ENCODE measurements at regions not wholly inside any gene's neighbourhood (a gene's known extent, or its start where the extent isn't known, plus 50 kb on each side); places are given as distances from the start of the nearest gene placed in this dataset.
A peak's percentile ranks its signal among the peaks of the same experiment; 100 is the strongest.

DNA sequence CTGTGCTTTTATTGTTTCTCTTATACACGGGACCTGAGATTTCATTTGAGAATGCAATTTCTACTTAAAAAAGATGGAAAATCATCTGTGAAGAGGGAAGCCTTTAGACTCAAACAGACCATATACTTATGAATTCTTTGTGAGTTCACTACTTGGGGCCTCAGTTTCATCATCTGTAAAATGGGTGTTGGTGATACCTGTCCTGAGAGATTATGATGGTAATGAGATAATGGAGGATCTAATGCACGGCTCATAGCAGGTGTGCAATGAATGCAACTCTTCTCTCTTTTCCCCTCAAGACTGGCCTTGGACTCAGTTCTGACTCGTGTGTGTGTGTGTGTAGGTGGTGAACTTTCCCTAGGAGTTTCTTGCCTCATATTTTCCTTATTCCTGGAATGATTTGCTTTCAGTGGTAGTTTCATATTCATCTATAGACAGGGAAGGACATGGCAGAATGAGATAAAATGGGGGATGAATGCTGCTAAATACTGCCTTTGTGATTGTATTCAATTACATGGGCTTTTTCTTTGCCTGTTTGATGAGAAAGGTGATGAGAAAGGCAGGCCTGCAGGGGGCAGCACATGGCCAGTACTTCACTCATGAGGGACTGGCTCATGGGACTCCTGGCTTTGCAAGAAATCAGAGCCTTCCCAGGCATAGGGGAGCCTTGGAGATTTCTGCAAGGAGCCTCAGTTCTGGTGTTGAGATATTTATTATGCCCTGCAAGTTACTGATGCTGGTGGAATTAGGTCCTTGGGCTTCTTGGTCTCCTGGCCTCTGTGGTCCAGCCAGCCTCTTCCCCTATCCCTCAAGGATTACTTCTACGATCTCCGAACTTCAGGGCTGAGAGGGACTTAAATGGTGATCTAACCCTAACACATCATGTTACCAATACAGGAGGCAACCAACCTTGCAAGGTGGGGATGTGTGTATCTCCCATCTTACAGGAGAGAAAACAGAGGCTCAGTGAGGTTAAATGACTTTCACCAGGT lies 70.7 kb downstream of the RPLP1 start:
- DNase-seq (ENCODE audit: low spot score) = peak; percentile 35
- H3K36me3 Mint-ChIP-seq (ENCODE audit: low read depth) = no peaks in the 10 kb centered on the region
- no peak overlapping the region for H3K4me3 Mint-ChIP-seq
- H3K4me1 Mint-ChIP-seq (ENCODE audit: low read depth) = peaks cover 2% of the 10 kb centered on the region
- H3K27me3 Mint-ChIP-seq (ENCODE audit: low read depth) = peaks cover 20% of the 10 kb centered on the region
- no peak overlapping the region for H3K27ac Mint-ChIP-seq
- no peaks in the 10 kb centered on the region for H3K9me3 Mint-ChIP-seq

GRCh38 chr15:69524296-69524695 lies 71.7 kb downstream of the RPLP1 start:
- H3K36me3 Mint-ChIP-seq (ENCODE audit: low read depth) = no peaks in the 10 kb centered on the region
- H3K27ac Mint-ChIP-seq = no peak overlapping the region
- no peak for DNase-seq (ENCODE audit: low spot score)
- H3K27me3 Mint-ChIP-seq (ENCODE audit: low read depth) = peaks cover 18% of the 10 kb centered on the region
- peaks cover 2% of the 10 kb centered on the region for H3K4me1 Mint-ChIP-seq (ENCODE audit: low read depth)
- no peak overlapping the region for H3K4me3 Mint-ChIP-seq
- no peaks in the 10 kb centered on the region for H3K9me3 Mint-ChIP-seq

DNA sequence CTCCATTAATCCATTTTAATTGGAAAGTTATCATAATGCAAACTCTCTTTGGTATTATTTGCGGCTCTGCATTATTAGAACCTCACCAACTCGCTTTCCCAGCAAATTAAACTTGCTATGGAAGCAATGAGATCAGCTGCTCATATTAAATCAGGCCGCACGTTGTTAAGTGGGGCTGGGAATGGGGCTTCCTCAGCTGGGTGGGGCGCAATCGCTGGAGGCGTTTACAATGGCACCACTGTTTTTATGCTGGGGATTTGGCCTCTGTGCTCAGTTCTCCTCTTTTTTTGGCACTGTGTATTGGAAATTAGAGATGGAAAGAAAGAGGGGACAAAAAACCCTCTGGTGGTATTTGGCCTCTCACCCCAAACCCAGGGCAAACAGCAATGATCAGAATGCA lies 72.2 kb downstream of the RPLP1 start:
- no peak overlapping the region for H3K27ac Mint-ChIP-seq
- H3K4me1 Mint-ChIP-seq (ENCODE audit: low read depth) = peaks cover 2% of the 10 kb centered on the region
- no peaks in the 10 kb centered on the region for H3K36me3 Mint-ChIP-seq (ENCODE audit: low read depth)
- H3K9me3 Mint-ChIP-seq = no peaks in the 10 kb centered on the region
- H3K27me3 Mint-ChIP-seq (ENCODE audit: low read depth) = peaks cover 17% of the 10 kb centered on the region
- no peak for DNase-seq (ENCODE audit: low spot score)
- no peak overlapping the region for H3K4me3 Mint-ChIP-seq

GRCh38 chr15:69525543-69525942 lies 72.9 kb downstream of the RPLP1 start:
- DNase-seq (ENCODE audit: low spot score) = no peak

DNA sequence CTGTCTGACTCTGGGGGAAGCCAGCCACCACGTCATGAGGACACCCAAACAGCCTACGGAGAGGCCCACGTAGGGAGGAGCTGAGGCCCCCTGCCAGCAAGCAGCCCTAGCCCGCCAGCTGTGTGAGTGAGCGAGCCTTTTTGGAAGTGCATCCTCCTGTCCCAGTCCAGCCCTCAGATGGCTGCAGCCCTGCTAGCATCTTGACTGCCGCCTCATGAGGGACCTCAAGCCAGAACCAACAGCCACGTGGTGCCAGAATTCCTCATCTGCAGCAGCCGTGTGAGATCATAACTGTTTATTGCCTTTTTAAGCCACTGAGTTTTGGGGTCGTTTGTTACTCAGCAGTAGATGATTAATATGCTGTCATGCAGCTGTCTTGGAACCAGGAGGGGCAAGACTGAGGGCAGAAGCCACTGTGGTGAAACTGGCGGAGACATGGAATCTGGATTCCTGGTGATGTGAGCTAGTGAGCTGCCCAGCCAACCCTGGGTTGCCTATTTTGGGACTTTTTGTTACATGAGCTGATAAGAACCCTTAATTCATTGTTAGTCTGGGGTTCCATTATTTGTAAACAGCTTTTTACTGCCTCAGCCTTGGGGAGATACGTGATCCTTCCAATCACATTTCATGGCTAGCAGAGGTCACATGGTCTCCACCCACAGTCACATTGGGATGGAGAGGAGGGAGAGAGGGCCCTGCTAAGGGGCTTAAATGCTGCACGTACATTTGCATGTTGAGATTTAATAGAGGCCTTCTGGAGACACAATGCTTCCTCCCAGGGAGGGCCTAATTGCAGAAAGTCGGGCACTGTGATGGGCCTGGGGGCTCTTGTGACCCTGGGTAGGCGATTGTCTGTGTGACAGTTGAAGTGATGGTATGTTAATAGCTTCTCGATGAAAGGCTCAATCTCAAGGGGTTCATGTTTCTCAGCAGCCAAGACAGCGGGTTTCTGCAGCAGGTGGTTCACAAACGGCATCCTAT lies 73.8 kb downstream of the RPLP1 start:
- Mint-ChIP-seq H3K27me3 (ENCODE audit: low read depth) (peaks cover 11% of the 10 kb centered on the region), H3K36me3 (ENCODE audit: low read depth) (no peaks in the 10 kb centered on the region), H3K4me3 (no peak overlapping the region), H3K27ac (no peak overlapping the region), H3K9me3 (no peaks in the 10 kb centered on the region), H3K4me1 (ENCODE audit: low read depth) (peaks cover 2% of the 10 kb centered on the region)
- no peak for DNase-seq (ENCODE audit: low spot score)

More at GRCh38 chr15:69525543-69525942, 72.9 kb downstream of the RPLP1 start:
- peaks cover 18% of the 10 kb centered on the region for H3K27me3 Mint-ChIP-seq (ENCODE audit: low read depth)
- H3K4me1 Mint-ChIP-seq (ENCODE audit: low read depth) = peaks cover 2% of the 10 kb centered on the region
- no peak overlapping the region for H3K27ac Mint-ChIP-seq
- no peak overlapping the region for H3K4me3 Mint-ChIP-seq
- H3K9me3 Mint-ChIP-seq = no peaks in the 10 kb centered on the region
- no peaks in the 10 kb centered on the region for H3K36me3 Mint-ChIP-seq (ENCODE audit: low read depth)

GRCh38 chr15:69529141-69529540 lies 76.5 kb downstream of the RPLP1 start:
- Mint-ChIP-seq H3K36me3 (ENCODE audit: low read depth) (no peaks in the 10 kb centered on the region), H3K27ac (no peak overlapping the region), H3K4me1 (ENCODE audit: low read depth) (no peaks in the 10 kb centered on the region), H3K27me3 (ENCODE audit: low read depth) (peaks cover 8% of the 10 kb centered on the region), H3K9me3 (no peaks in the 10 kb centered on the region), H3K4me3 (no peak overlapping the region)
- no peak for DNase-seq (ENCODE audit: low spot score)

DNA sequence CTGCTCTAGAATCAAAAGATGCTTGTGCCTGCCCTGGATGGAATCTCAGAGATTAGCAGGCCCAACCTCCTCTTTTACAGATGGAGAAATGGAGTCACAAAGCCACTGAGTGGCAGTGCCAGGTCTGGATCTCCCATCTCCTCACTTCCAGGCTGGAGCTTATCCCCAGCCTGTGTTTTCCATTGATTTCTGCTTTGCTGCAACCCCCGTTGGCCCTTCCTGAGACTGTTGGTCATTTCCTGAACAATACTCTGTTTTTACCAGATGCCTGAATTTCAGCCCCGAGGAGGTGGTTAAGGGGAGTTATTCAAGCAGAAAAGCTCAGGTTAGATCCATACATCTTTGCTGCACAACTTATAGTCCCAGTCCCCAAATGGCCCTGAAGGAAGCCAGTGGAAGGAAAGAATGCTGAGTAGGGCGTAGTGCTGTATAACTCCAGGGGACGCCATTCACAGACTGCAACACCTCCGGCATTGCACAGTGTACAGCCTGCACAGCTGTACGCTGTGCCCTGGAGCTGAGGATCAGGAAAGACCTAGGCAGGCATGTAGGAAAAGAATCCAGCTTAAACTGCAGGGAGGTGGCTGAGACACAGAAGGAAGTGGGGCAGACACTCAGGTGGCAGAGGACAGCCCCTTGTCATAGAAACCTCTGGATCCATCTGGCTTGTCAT lies 77.5 kb downstream of the RPLP1 start:
- Mint-ChIP-seq H3K27me3 (ENCODE audit: low read depth) (peaks cover 7% of the 10 kb centered on the region), H3K27ac (no peak overlapping the region), H3K4me1 (ENCODE audit: low read depth) (no peaks in the 10 kb centered on the region), H3K4me3 (no peak overlapping the region), H3K9me3 (no peaks in the 10 kb centered on the region), H3K36me3 (ENCODE audit: low read depth) (no peaks in the 10 kb centered on the region)
- DNase-seq (ENCODE audit: low spot score) = no peak

GRCh38 chr15:69530991-69531664 lies 78.5 kb downstream of the RPLP1 start:
- H3K4me1 Mint-ChIP-seq (ENCODE audit: low read depth) = no peaks in the 10 kb centered on the region
- no peak overlapping the region for H3K27ac Mint-ChIP-seq
- no peaks in the 10 kb centered on the region for H3K36me3 Mint-ChIP-seq (ENCODE audit: low read depth)
- DNase-seq (ENCODE audit: low spot score) = no peak
- no peak overlapping the region for H3K4me3 Mint-ChIP-seq
- no peaks in the 10 kb centered on the region for H3K9me3 Mint-ChIP-seq
- H3K27me3 Mint-ChIP-seq (ENCODE audit: low read depth) = peaks cover 12% of the 10 kb centered on the region

GRCh38 chr15:69531665-69532027 lies 79.0 kb downstream of the RPLP1 start:
- DNase-seq (ENCODE audit: low spot score) = no peak
- no peak overlapping the region for H3K4me3 Mint-ChIP-seq
- no peaks in the 10 kb centered on the region for H3K9me3 Mint-ChIP-seq
- no peak overlapping the region for H3K27ac Mint-ChIP-seq
- peaks cover 12% of the 10 kb centered on the region for H3K27me3 Mint-ChIP-seq (ENCODE audit: low read depth)
- no peaks in the 10 kb centered on the region for H3K4me1 Mint-ChIP-seq (ENCODE audit: low read depth)
- no peaks in the 10 kb centered on the region for H3K36me3 Mint-ChIP-seq (ENCODE audit: low read depth)

DNA sequence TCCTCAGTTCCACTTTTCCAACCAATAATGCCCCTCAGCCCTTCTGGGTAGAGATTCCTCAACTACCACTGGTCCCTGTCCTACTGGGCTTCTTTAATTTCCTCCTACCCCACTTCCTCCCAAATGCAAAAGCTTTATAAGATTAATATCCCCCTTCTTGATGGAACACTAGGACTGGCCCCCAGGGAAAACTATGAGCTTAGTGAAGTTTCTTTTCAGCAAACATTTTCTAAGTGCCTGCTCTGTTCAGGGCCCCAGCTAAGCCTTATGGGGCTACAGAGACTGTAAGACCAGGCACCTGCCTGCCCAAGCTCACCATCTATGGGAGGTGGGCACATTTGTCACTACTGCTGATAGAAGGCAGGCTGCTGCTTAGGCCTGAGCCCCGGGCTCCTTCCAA lies 79.4 kb downstream of the RPLP1 start:
- no peak overlapping the region for H3K4me3 Mint-ChIP-seq
- H3K27ac Mint-ChIP-seq = no peak overlapping the region
- no peak for DNase-seq (ENCODE audit: low spot score)
- H3K36me3 Mint-ChIP-seq (ENCODE audit: low read depth) = no peaks in the 10 kb centered on the region
- H3K27me3 Mint-ChIP-seq (ENCODE audit: low read depth) = peaks cover 12% of the 10 kb centered on the region
- no peaks in the 10 kb centered on the region for H3K9me3 Mint-ChIP-seq
- H3K4me1 Mint-ChIP-seq (ENCODE audit: low read depth) = no peaks in the 10 kb centered on the region

GRCh38 chr15:69532856-69533255 lies 80.2 kb downstream of the RPLP1 start:
- no peak for DNase-seq (ENCODE audit: low spot score)

DNA sequence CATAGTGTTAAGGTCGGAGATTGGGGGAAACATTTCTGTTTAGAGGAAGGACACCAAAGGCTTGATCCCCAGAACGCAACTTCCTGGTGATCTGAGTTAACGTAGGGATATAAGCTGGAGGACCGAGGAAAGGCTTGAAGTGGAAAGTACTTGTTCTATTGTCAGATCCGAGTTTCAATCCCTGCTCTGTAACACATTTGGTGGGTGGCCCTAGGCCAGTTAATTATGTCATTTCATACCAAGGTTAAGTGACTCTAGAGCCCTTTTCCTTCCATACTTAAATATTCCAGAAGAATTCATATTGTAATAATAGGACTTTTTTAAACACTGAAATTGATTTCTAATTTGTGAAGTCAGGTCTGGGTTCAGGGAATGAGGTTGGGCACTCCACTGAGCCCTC lies 80.9 kb downstream of the RPLP1 start:
- H3K4me3 Mint-ChIP-seq = no peak overlapping the region
- H3K36me3 Mint-ChIP-seq (ENCODE audit: low read depth) = no peaks in the 10 kb centered on the region
- peaks cover 12% of the 10 kb centered on the region for H3K27me3 Mint-ChIP-seq (ENCODE audit: low read depth)
- DNase-seq (ENCODE audit: low spot score) = no peak
- no peaks in the 10 kb centered on the region for H3K9me3 Mint-ChIP-seq
- H3K4me1 Mint-ChIP-seq (ENCODE audit: low read depth) = no peaks in the 10 kb centered on the region
- no peak overlapping the region for H3K27ac Mint-ChIP-seq

More at GRCh38 chr15:69532856-69533255, 80.2 kb downstream of the RPLP1 start:
- H3K36me3 Mint-ChIP-seq (ENCODE audit: low read depth) = no peaks in the 10 kb centered on the region
- H3K4me3 Mint-ChIP-seq = no peak overlapping the region
- H3K27me3 Mint-ChIP-seq (ENCODE audit: low read depth) = peaks cover 12% of the 10 kb centered on the region
- H3K4me1 Mint-ChIP-seq (ENCODE audit: low read depth) = no peaks in the 10 kb centered on the region
- no peak overlapping the region for H3K27ac Mint-ChIP-seq
- no peaks in the 10 kb centered on the region for H3K9me3 Mint-ChIP-seq

- Mint-ChIP-seq H3K4me3 (no peak overlapping the region), H3K36me3 (ENCODE audit: low read depth) (no peaks in the 10 kb centered on the region), H3K9me3 (no peaks in the 10 kb centered on the region), H3K27ac (no peak overlapping the region), H3K27me3 (ENCODE audit: low read depth) (peaks cover 13% of the 10 kb centered on the region), H3K4me1 (ENCODE audit: low read depth) (no peaks in the 10 kb centered on the region)
- no peak for DNase-seq (ENCODE audit: low spot score)
These were observed 82.6 kb downstream of the RPLP1 start for GRCh38 chr15:69535101-69535638.
